Psoas muscle (tissue), 7 donors: ENCODE measurements at regions not wholly inside any gene's neighbourhood (a gene's known extent, or its start where the extent isn't known, plus 50 kb on each side); places are given as distances from the start of the nearest gene placed in this dataset.

Experiments used
- ATAC-seq, 4 donors: fragments of 200-7000 bp; cut with Tn5 transposase; one replicate each; pipeline ENCODE4 v1.9.1; 2020; ENCODE audit warnings: moderate library complexity in 3 of 4, mild to moderate bottlenecking in 2 of 4
- DNase-seq, 2 donors: peaks; one replicate each; pipeline ENCODE4 v3.0.0-alpha.2; 2020
- H3K27ac ChIP-seq: fragments of 200-600 bp; one replicate; pipeline ENCODE4 v1.8.0; 2022
- H3K27me3 ChIP-seq, 3 donors: fragments of 200-600 bp in 1 of 3; one replicate each; pipeline versions ENCODE4 v1.6.1 to v1.8.0; 2013 to 2022; ENCODE audit warnings: low read length in 2 of 3, mild to moderate bottlenecking in 2 of 3, moderate library complexity in 1 of 3; ENCODE audit not compliant: insufficient read depth in 3 of 3
- H3K36me3 ChIP-seq, 2 donors: fragments of 200-600 bp in 1 of 2; one replicate each; pipeline versions ENCODE4 v1.6.1 to v1.8.0; 2013 to 2022; ENCODE audit warnings: low read depth in 1 of 2, mild to moderate bottlenecking in 1 of 2, moderate library complexity in 1 of 2; ENCODE audit not compliant: insufficient read depth in 1 of 2
- H3K4me1 ChIP-seq: fragments of 200-600 bp; one replicate; pipeline ENCODE4 v1.8.0; 2022
- H3K4me3 ChIP-seq: fragments of 200-600 bp; one replicate; pipeline ENCODE4 v1.8.0; 2022; ENCODE audit warnings: mild to moderate bottlenecking
- H3K9me3 ChIP-seq: fragments of 200-600 bp; one replicate; pipeline ENCODE4 v1.8.0; 2022
- CTCF ChIP-seq: fragments of 200-600 bp; IDR thresholded peaks from one replicate; pipeline ENCODE4 v1.8.0; 2022; ENCODE audit warnings: antibody characterized with exemption
- WGBS, 3 donors: extraction: QIAGEN DNeasy Blood & Tissue Kit; methylation state at CpG; one replicate each; pipeline versions ENCODE4 v1.1.6 to v1.1.7; 2013; 5-methylcytosine and 5-hydroxymethylcytosine counted together
- intact Hi-C, 2 donors: fragments of 100-400 bp; cut with DNase I; formaldehyde crosslinking; loops; one replicate each; pipeline versions ENCODE4 v1.11.0 to v1.14.2; 2022
- donor health status: healthy with polysubstance abuse.
- donor health status: DM: no; HTN: no; CAD: no; lungs with moderate emphysema.
- donor health status: Bipolar disorder and iron deficiency.
- donor health status: healthy.
- donor health status: DM: yes; HTN: yes; CAD: no.
- donor health status: DM: no; HTN: no; CAD: no.
- donor health status: DM: yes; HTN: yes; CAD: no.

GRCh38 chr7:57343901-57344622 is 105.9 kb upstream of the ZNF716 start:
- DNase-seq = peak; percentile 57 to 84
- H3K9me3 ChIP-seq = no peaks in the 10 kb centered on the region
- no peaks in the 10 kb centered on the region for H3K36me3 ChIP-seq
- H3K27ac ChIP-seq = peak overlapping the region; percentile 50
- H3K4me1 ChIP-seq = no peaks in the 10 kb centered on the region
- no peak overlapping the region for H3K4me3 ChIP-seq
- no peak for TF ChIP-seq CTCF
- peak; percentile 61 to 84 (median 74) for ATAC-seq
- no peaks in the 10 kb centered on the region for H3K27me3 ChIP-seq
- WGBS, 3 donors = 66 to 69% (median 68%) methylated on average over 15 of the region's 15 CpGs
- intact Hi-C loops = no loop called here

DNA sequence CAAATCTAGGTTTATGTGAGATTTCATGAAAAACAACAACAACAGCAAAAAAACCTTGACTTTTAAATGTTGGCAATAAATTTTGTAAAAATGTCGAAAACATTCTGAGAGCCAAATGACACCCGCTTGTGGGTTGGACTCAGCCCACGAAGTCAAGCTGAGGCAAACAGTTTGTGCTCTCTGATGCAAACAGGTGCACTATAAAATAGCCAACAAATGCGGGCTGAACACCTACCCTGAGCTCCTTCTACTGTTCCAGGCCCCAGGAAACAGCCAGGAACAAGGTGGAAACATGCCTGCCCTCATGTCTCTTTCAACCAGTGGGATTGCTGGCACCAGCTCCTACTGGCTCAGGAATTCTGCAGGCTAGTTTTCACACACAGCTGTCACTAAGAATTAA is 105.0 kb upstream of the ZNF716 start:
- ATAC-seq (peak; percentile 34 to 60 (median 42)), DNase-seq (no peak)
- TF ChIP-seq CTCF = no peak
- Histone ChIP-seq H3K36me3 (no peaks in the 10 kb centered on the region), H3K27me3 (no peaks in the 10 kb centered on the region), H3K4me1 (no peaks in the 10 kb centered on the region), H3K4me3 (no peak overlapping the region), H3K27ac (peak overlapping the region; percentile 46), H3K9me3 (no peaks in the 10 kb centered on the region)
- 68 to 73% (median 72%) methylated on average over 4 of the region's 4 CpGs for WGBS, 3 donors
- intact Hi-C loops = no loop called here

DNA sequence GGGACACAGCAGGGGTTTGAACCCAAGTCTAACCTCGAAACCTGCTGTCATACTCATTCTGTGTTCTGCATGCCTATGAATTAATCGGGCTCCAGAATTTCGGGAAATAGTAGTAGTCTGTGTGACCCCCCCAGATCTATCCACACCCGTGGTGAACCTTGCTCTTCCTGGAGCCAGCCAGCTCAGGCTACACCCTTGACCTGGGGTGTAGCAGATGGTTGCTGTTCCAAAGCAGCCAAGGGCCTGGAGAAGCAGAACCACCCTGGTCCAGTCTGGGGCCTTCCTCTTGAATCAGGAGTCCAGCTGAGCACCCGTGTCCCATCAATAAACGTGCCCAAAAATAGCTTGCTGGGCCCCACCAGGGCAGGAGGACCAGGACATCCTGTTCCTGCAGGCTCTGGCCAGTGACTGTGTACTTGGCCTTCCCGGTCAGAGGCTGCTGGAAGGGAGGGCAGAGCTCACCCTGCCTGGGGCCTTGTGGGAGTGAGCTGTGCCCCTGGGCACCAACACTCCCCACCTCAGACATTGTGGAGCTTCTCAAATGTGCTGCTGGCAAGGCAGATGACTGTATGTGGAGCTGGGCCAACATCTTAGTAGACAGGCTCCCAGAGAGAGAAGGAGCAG is 101.2 kb upstream of the ZNF716 start:
- no peaks in the 10 kb centered on the region for H3K36me3 ChIP-seq
- intact Hi-C loops = no loop called here
- no peak for TF ChIP-seq CTCF
- no peaks in the 10 kb centered on the region for H3K27me3 ChIP-seq
- no peak overlapping the region for H3K27ac ChIP-seq
- no peaks in the 10 kb centered on the region for H3K9me3 ChIP-seq
- ATAC-seq (peak in 3 of 4 donors; percentile 81 to 84 (median 82)), DNase-seq (peak; percentile 29 to 77)
- WGBS, 3 donors = 50 to 63% (median 54%) methylated on average over 7 of the region's 7 CpGs
- no peaks in the 10 kb centered on the region for H3K4me1 ChIP-seq
- H3K4me3 ChIP-seq = no peak overlapping the region

GRCh38 chr7:57354195-57354594 is 95.8 kb upstream of the ZNF716 start:
- DNase-seq = no peak
- Histone ChIP-seq H3K36me3 (no peaks in the 10 kb centered on the region), H3K9me3 (no peaks in the 10 kb centered on the region), H3K4me1 (no peaks in the 10 kb centered on the region), H3K27me3 (no peaks in the 10 kb centered on the region), H3K27ac (no peak overlapping the region), H3K4me3 (no peak overlapping the region)
- intact Hi-C loops = no loop called here
- TF ChIP-seq CTCF = no peak
- WGBS, 3 donors = 65 to 82% (median 75%) methylated on average over 3 of the region's 3 CpGs
- peak in 2 of 4 donors; percentile 30 to 49 for ATAC-seq
